Vagina (tissue), 2 donors: ENCODE measurements at regions not wholly inside any gene's neighbourhood (a gene's known extent, or its start where the extent isn't known, plus 50 kb on each side); places are given as distances from the start of the nearest gene placed in this dataset.

Source experiments
- CTCF ChIP-seq, 3 experiments: fragments of 450-650 bp in 2 of 3; fragments of 200-600 bp in 1 of 3; sonication (generic) in 1 of 3; IDR thresholded peaks; one replicate each; pipeline ENCODE4 v1.5.1; 2017 to 2019; ENCODE audit warnings: antibody characterized with exemption in 3 of 3, mild to moderate bottlenecking in 2 of 3, moderate library complexity in 2 of 3
- POLR2A ChIP-seq, 2 donors: fragments of 450-650 bp; IDR thresholded peaks; one replicate each; pipeline ENCODE4 v1.6.1; 2017; ENCODE audit warnings: antibody characterized with exemption in 2 of 2, mild to moderate bottlenecking in 2 of 2, moderate library complexity in 2 of 2
- POLR2AphosphoS5 ChIP-seq, 2 donors: sonication (generic); formaldehyde crosslinking; IDR thresholded peaks; one replicate each; pipeline ENCODE4 v1.9.0; 2017; ENCODE audit warnings: antibody characterized with exemption in 2 of 2, mild to moderate bottlenecking in 2 of 2, low read depth in 1 of 2; ENCODE audit not compliant: insufficient read depth in 1 of 2

GRCh38 chr7:53415816-53416215 is 380.4 kb downstream of the POM121L12 start:
- TF ChIP-seq CTCF (IDR thresholded peaks at IDR 0.05) = no peak
- TF ChIP-seq POLR2AphosphoS5 (IDR thresholded peaks at IDR 0.05; ENCODE audit: insufficient read depth in 1 of 2, low read depth in 1 of 2) = no peak
- no peak for TF ChIP-seq POLR2A (IDR thresholded peaks at IDR 0.05)
